Neural cell (in vitro differentiated cells): ENCODE measurements at regions not wholly inside any gene's neighbourhood (a gene's known extent, or its start where the extent isn't known, plus 50 kb on each side); places are given as distances from the start of the nearest gene placed in this dataset.

Experiments used
- H2AFZ ChIP-seq: fragments of 200-600, 300-800 bp; sonication (generic), shearing (Covaris generic); 2 replicates; pipeline ENCODE4 v1.6.0; 2014; ENCODE audit warnings: low read depth, mild to moderate bottlenecking, antibody characterized with exemption, low read length, moderate library complexity
- H3F3A ChIP-seq: fragments of 200-600 bp; shearing (Covaris generic); 2 replicates; pipeline ENCODE4 v1.6.1; 2016; ENCODE audit warnings: mild to moderate bottlenecking, moderate library complexity, mixed read lengths, antibody characterized with exemption, low read length; ENCODE audit not compliant: insufficient read depth, poor library complexity, severe bottlenecking
- H3K27ac ChIP-seq: fragments of 200-600, 300-800 bp; sonication (generic), shearing (Covaris generic); 2 replicates; pipeline ENCODE4 v1.5.1; 2014; ENCODE audit warnings: mild to moderate bottlenecking, low read length, moderate library complexity
- H3K27me3 ChIP-seq: fragments of 300-800, 200-600 bp; sonication (generic), shearing (Covaris generic); 2 replicates; pipeline ENCODE4 v1.6.0; 2014; ENCODE audit warnings: mild to moderate bottlenecking, low read depth, low read length, moderate library complexity; ENCODE audit not compliant: insufficient read depth
- H3K36me3 ChIP-seq: fragments of 300-800, 200-600 bp; sonication (generic), shearing (Covaris generic); 2 replicates; pipeline ENCODE4 v1.5.1; 2014; ENCODE audit warnings: mild to moderate bottlenecking, antibody characterized with exemption, low read length, moderate library complexity; ENCODE audit not compliant: insufficient read depth
- H3K4me2 ChIP-seq: fragments of 300-800, 200-600 bp; sonication (generic), shearing (Covaris generic); 2 replicates; pipeline ENCODE4 v1.6.0; 2014; ENCODE audit warnings: mild to moderate bottlenecking, low read length
- H3K4me3 ChIP-seq: fragments of 300-800, 200-600 bp; sonication (generic), shearing (Covaris generic); 2 replicates; pipeline ENCODE4 v1.5.1; 2014; ENCODE audit warnings: mild to moderate bottlenecking, low read length, moderate library complexity
- H3K79me2 ChIP-seq: fragments of 200-600 bp; shearing (Covaris generic); replicated peaks from 2 replicates; pipeline ENCODE4 v1.6.0; 2014; ENCODE audit warnings: mild to moderate bottlenecking, low read length, moderate library complexity; ENCODE audit not compliant: insufficient read depth
- H3K9ac ChIP-seq: fragments of 300-800, 200-600 bp; sonication (generic), shearing (Covaris generic); 2 replicates; pipeline ENCODE4 v1.6.1; 2016; ENCODE audit warnings: mild to moderate bottlenecking, low read length, mixed read lengths
- H3K9me2 ChIP-seq: fragments of 200-600 bp; shearing (Covaris generic); 2 replicates; pipeline ENCODE4 v1.6.1; 2016; ENCODE audit warnings: mild to moderate bottlenecking, low read length, mixed read lengths; ENCODE audit not compliant: insufficient read depth
- H3K9me3 ChIP-seq: fragments of 200-600, 300-800 bp; sonication (generic), shearing (Covaris generic); 2 replicates; pipeline ENCODE4 v1.6.1; 2016; ENCODE audit warnings: mild to moderate bottlenecking, mixed run types, low read length, moderate library complexity, mixed read lengths
- H4K20me1 ChIP-seq: fragments of 200-600 bp; shearing (Covaris generic); 2 replicates; pipeline ENCODE4 v1.6.1; 2016; ENCODE audit warnings: mild to moderate bottlenecking, mixed run types; ENCODE audit not compliant: insufficient read depth
- EP300 ChIP-seq: fragments of 450-650 bp; conservative IDR thresholded peaks from 2 replicates; pipeline ENCODE4 v1.6.1; 2014; ENCODE audit warnings: antibody characterized with exemption, mild to moderate bottlenecking, moderate library complexity; ENCODE audit not compliant: poor library complexity, severe bottlenecking
- EZH2 ChIP-seq: fragments of 200-600, 300-800 bp; shearing (Covaris generic), sonication (generic); IDR thresholded peaks from 2 replicates; pipeline ENCODE4 v1.6.1; 2014; ENCODE audit warnings: antibody characterized with exemption, low read length, borderline replicate concordance, mild to moderate bottlenecking; ENCODE audit not compliant: insufficient read depth, poor library complexity, severe bottlenecking
- MXI1 ChIP-seq: fragments of 450-650 bp; conservative IDR thresholded peaks from 2 replicates; pipeline ENCODE4 v1.6.1; 2014; ENCODE audit warnings: antibody characterized with exemption, mild to moderate bottlenecking; ENCODE audit not compliant: poor library complexity, severe bottlenecking
- POLR2AphosphoS5 ChIP-seq: IDR thresholded peaks from 2 replicates; pipeline ENCODE4 v1.6.1; 2012
- RAD21 ChIP-seq: fragments of 450-650 bp; conservative IDR thresholded peaks from 2 replicates; pipeline ENCODE4 v1.6.1; 2014; ENCODE audit warnings: antibody characterized with exemption, mild to moderate bottlenecking, moderate library complexity
- REST ChIP-seq: IDR thresholded peaks from 2 replicates; pipeline ENCODE4 v1.6.1; 2012; ENCODE audit warnings: borderline replicate concordance
- SMC3 ChIP-seq: fragments of 450-650 bp; conservative IDR thresholded peaks from 2 replicates; pipeline ENCODE4 v1.6.1; 2014; ENCODE audit warnings: antibody characterized with exemption, mild to moderate bottlenecking, moderate library complexity; ENCODE audit not compliant: poor library complexity
- TAF1 ChIP-seq: IDR thresholded peaks from 2 replicates; pipeline ENCODE4 v1.6.1; 2012; ENCODE audit warnings: low read depth
- TF ChIP-seq, protein P1 (sequence below): fragments of 450-650 bp; IDR thresholded peaks from 2 replicates; pipeline ENCODE4 v1.5.1; 2014; ENCODE audit warnings: antibody characterized with exemption, mild to moderate bottlenecking, moderate library complexity; ENCODE audit not compliant: poor library complexity, severe bottlenecking

DNA sequence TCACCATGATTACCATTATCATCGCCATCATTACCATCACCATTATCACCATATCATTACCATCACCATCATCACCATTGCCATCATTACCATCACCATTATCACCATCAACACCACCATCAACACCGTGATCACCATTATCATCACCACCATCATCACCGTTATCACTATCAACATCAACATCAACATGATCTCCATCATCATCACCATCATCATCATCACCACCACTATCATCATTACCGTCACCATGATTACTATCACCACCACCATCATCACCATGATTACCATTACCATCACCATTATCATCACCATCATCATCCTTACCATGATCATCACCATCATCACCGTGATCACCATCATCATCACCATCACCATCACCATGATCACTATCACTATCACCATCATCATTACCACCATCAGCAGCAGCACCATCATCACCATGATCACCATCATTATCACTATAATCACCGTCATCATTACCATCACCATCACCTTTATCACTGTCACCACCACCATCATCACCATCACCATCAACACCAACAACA is 753.7 kb downstream of the BRD1 start:
- Histone ChIP-seq H3K4me3 (no peak overlapping the region), H4K20me1 (no peaks in the 10 kb centered on the region), H3F3A (no peaks in the 10 kb centered on the region), H3K27me3 (no peaks in the 10 kb centered on the region), H3K9me2 (no peaks in the 10 kb centered on the region), H2AFZ (no peak overlapping the region), H3K36me3 (no peaks in the 10 kb centered on the region), H3K79me2 (no peaks in the 10 kb centered on the region), H3K9me3 (no peaks in the 10 kb centered on the region), H3K4me2 (no peak overlapping the region), H3K27ac (no peak overlapping the region), H3K9ac (no peak overlapping the region)
- TF ChIP-seq, protein P1, sequence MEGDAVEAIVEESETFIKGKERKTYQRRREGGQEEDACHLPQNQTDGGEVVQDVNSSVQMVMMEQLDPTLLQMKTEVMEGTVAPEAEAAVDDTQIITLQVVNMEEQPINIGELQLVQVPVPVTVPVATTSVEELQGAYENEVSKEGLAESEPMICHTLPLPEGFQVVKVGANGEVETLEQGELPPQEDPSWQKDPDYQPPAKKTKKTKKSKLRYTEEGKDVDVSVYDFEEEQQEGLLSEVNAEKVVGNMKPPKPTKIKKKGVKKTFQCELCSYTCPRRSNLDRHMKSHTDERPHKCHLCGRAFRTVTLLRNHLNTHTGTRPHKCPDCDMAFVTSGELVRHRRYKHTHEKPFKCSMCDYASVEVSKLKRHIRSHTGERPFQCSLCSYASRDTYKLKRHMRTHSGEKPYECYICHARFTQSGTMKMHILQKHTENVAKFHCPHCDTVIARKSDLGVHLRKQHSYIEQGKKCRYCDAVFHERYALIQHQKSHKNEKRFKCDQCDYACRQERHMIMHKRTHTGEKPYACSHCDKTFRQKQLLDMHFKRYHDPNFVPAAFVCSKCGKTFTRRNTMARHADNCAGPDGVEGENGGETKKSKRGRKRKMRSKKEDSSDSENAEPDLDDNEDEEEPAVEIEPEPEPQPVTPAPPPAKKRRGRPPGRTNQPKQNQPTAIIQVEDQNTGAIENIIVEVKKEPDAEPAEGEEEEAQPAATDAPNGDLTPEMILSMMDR: no peak
- no peak for TF ChIP-seq RAD21
- TF ChIP-seq REST: no peak
- no peak for TF ChIP-seq POLR2AphosphoS5
- TF ChIP-seq SMC3: no peak
- no peak for TF ChIP-seq MXI1
- TF ChIP-seq EP300: no peak
- no peak for TF ChIP-seq EZH2

DNA sequence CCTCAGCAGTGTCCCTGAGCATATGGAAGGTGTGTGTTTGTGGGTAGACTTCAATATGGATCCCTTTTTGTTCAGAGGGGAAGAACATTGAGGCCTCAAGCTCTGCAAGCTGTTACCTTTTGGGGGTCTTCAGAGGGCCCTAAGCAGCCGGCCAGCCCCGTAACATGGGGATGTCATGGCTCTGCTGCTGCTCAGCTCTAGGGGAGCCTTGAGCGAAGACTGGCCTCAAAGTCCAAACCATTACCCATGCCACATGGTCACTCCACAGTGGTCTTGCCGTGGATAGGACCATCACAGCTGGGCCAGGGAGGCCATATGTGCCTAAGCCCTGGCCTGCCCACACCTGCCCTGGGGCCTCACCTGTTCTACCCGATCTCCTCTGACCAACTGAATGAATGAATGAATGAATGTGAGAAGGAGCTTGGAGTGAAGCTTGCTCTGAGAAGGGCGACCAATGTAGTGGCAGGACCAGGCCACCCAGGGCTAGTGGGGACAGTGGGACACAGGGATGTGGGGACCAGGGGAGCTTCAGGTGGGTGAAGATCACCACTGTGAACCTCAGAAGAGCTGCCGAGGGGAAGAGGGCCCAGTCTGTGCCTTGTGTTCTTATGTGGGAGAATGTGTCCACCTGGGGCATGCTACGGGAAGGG is 754.6 kb downstream of the BRD1 start:
- Histone ChIP-seq H4K20me1 (no peaks in the 10 kb centered on the region), H3K4me2 (no peak overlapping the region), H2AFZ (no peak overlapping the region), H3K4me3 (no peak overlapping the region), H3K36me3 (no peaks in the 10 kb centered on the region), H3K9me3 (no peaks in the 10 kb centered on the region), H3F3A (no peaks in the 10 kb centered on the region), H3K79me2 (no peaks in the 10 kb centered on the region), H3K9ac (no peak overlapping the region), H3K27me3 (no peaks in the 10 kb centered on the region), H3K27ac (no peak overlapping the region), H3K9me2 (no peaks in the 10 kb centered on the region)
- TF ChIP-seq POLR2AphosphoS5: no peak
- TF ChIP-seq MXI1: no peak
- no peak for TF ChIP-seq RAD21
- no peak for TF ChIP-seq REST
- no peak for TF ChIP-seq EZH2
- no peak for TF ChIP-seq SMC3
- TF ChIP-seq TAF1: no peak
- TF ChIP-seq EP300: no peak
- TF ChIP-seq, protein P1: no peak
